AG04449 (cell line): ENCODE measurements at regions not wholly inside any gene's neighbourhood (a gene's known extent, or its start where the extent isn't known, plus 50 kb on each side); places are given as distances from the start of the nearest gene placed in this dataset.
"Not testable (repeated sequence)": the region's sequence is repeated elsewhere in the genome, so short reads cannot be mapped to it uniquely, and the experiment has no call there.

ENCODE experiments used
- CTCF ChIA-PET: fragments of 350-600 bp; formaldehyde crosslinking; extraction: SDS; loops from one replicate; lab custom pipeline; 2021; ENCODE audit warnings: antibody characterized with exemption; lab: Yijun Ruan, JAX
- POLR2A ChIA-PET: fragments of 400-600, 350-600 bp; formaldehyde crosslinking; extraction: SDS; loops from one replicate; lab custom pipeline; 2020; ENCODE audit warnings: antibody characterized with exemption, inconsistent platforms; lab: Yijun Ruan, JAX
- DNase-seq: peaks from one replicate; pipeline ENCODE4 v3.0.0-alpha.2; 2010; ENCODE audit warnings: low read depth, low spot score
- H3K4me3 ChIP-seq: 2 replicates; pipeline ENCODE4 v1.5.1; 2011; ENCODE audit warnings: low read depth, mild to moderate bottlenecking, control low read depth, low read length
- CTCF ChIP-seq: IDR thresholded peaks from one replicate; pipeline ENCODE4 v1.5.1; 2011; ENCODE audit warnings: mild to moderate bottlenecking, moderate library complexity, low read length, control low read depth, inconsistent platforms; ENCODE audit not compliant: insufficient read depth; ENCODE audit errors: missing control alignments

DNA sequence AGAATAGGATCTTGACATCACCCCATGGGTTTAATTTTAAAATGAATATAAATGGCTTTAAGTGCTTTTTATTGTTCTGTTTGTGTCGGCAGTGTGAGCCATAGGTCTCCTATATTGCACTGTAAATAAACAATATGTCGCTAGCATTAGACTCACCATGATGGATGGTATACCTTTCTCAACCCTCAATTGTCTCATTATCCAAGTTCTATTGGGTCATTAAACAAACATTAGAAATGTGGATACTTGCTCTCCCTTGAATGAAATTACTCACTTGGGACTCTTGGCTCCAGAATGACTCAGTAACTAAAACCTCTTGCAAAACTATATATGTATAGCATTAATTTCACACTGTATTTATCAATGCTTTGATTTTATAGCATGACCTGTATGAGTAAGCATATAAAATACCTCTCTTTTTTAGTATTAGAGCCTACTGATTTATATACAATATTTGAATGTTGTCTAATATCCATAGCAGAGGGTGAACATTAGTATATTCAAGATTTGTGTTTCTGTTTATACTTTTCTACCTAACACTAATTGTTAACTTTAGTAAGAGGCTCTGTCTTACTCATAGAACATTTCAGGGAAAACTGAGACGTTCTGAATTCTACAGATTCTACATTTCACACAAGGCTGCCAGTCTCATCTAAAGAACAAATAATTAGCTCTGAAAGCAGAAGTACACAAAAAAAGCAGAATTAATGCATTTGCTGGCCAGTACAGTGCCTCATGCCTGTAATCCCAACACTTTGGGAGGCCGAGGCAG lies 303.8 kb upstream of the PRR16 start:
- H3K4me3 ChIP-seq: no peak overlapping the region
- CTCF ChIA-PET: no interaction called here
- DNase-seq: peak; percentile 53
- no peak for TF ChIP-seq CTCF
- POLR2A ChIA-PET: no interaction called here

DNA sequence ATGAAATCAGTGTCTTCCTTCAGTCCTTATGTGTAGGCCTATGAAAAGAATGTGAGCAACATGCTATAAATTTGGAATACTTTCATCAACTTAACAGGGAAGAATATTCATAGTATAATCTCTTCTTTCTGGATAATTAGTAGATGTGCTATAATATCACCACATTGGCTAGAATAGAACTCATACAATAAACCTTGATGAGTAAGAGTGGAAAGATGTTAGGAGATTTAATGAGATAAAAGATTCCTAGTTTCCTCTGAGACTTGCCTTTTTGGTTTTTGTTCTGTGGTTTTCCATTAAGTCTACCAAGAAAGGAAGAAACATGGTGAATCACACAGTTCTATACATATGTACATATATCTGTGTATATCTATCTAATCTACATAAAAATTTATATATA lies 301.8 kb upstream of the PRR16 start:
- POLR2A ChIA-PET: no interaction called here
- H3K4me3 ChIP-seq: no peak overlapping the region
- CTCF ChIA-PET: no interaction called here
- no peak for TF ChIP-seq CTCF
- no peak for DNase-seq

GRCh38 chr5:120164037-120164436 lies 300.1 kb upstream of the PRR16 start:
- ChIA-PET CTCF (no interaction called here), POLR2A (no interaction called here)
- no peak for TF ChIP-seq CTCF
- DNase-seq: no peak
- no peak overlapping the region for H3K4me3 ChIP-seq

DNA sequence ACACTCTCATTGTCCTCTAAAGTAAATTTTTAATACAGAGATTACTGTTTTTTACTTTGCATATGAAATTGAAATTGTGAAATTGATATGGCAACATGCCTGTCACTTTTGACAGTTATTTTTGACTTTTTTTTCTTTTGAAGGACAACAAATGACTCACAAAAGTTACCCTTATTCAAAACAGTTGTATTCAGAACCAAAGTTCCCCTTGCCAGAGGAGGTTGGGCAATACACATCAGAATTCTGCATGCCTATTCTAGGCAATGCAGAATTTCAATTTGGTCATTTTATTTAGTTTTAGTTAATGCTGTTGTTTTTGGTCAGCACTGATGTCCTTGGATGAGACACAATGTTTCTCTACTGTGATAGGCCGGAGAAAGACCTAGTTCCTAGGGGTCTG lies 299.1 kb upstream of the PRR16 start:
- CTCF ChIA-PET: no interaction called here

GRCh38 chr5:120173125-120173524 lies 291.0 kb upstream of the PRR16 start:
- POLR2A ChIA-PET: no interaction called here
- DNase-seq: no peak
- CTCF ChIA-PET: no interaction called here
- H3K4me3 ChIP-seq: no peak overlapping the region
- TF ChIP-seq CTCF: no peak

More for the DNA sequence above, 299.1 kb upstream of the PRR16 start:
- POLR2A ChIA-PET: no interaction called here
- no peak overlapping the region for H3K4me3 ChIP-seq
- no peak for DNase-seq
- no peak for TF ChIP-seq CTCF

- no peak for TF ChIP-seq CTCF
- H3K4me3 ChIP-seq: no peak overlapping the region
- no peak for DNase-seq
- POLR2A ChIA-PET: no interaction called here
- CTCF ChIA-PET: no interaction called here
These were observed 290.0 kb upstream of the PRR16 start for GRCh38 chr5:120174089-120174488.

- CTCF ChIA-PET, H3K4me3 ChIP-seq, POLR2A ChIA-PET, DNase-seq: not testable (repeated sequence)
These were observed 282.9 kb upstream of the PRR16 start for GRCh38 chr5:120181238-120181637.

- POLR2A ChIA-PET, DNase-seq, CTCF ChIA-PET: not testable (repeated sequence)
These were observed 269.4 kb upstream of the PRR16 start for GRCh38 chr5:120194650-120195049.

More at GRCh38 chr5:120194650-120195049, 269.4 kb upstream of the PRR16 start:
- not testable (repeated sequence) for H3K4me3 ChIP-seq
